GM10248 (cell line): ENCODE measurements at regions not wholly inside any gene's neighbourhood (a gene's known extent, or its start where the extent isn't known, plus 50 kb on each side); places are given as distances from the start of the nearest gene placed in this dataset.

ENCODE experiments used
- CTCF ChIA-PET: fragments of 300-600 bp; sonication (Branson Sonifier 250); formaldehyde crosslinking; extraction: SDS; loops from one replicate; lab custom pipeline; 2021; ENCODE audit warnings: antibody characterized with exemption; lab: Yijun Ruan, JAX
- POLR2A ChIA-PET: fragments of 350-650 bp; sonication (Branson Sonifier 250); formaldehyde crosslinking; extraction: SDS; loops from one replicate; lab custom pipeline; 2020; ENCODE audit warnings: antibody characterized with exemption; lab: Yijun Ruan, JAX
- DNase-seq: peaks from one replicate; pipeline ENCODE4 v3.0.0; 2012; ENCODE audit errors: extremely low spot score
- CTCF ChIP-seq: IDR thresholded peaks from 2 replicates; pipeline ENCODE4 v1.5.1; 2012; ENCODE audit warnings: mild to moderate bottlenecking, low read depth; ENCODE audit errors: extremely low read depth, missing control alignments, control extremely low read depth

GRCh38 chr3:127040216-127040615, 57.3 kb downstream of the PLXNA1 start:
- POLR2A ChIA-PET = no interaction called here
- CTCF ChIA-PET = no interaction called here
- no peak for TF ChIP-seq CTCF
- DNase-seq = no peak

- CTCF ChIA-PET = no interaction called here
- no peak for TF ChIP-seq CTCF
- no peak for DNase-seq
- POLR2A ChIA-PET = no interaction called here
These were observed 58.4 kb downstream of the PLXNA1 start for GRCh38 chr3:127041264-127041820.

GRCh38 chr3:127041933-127042332, 59.0 kb downstream of the PLXNA1 start:
- DNase-seq = no peak
- POLR2A ChIA-PET = no interaction called here
- TF ChIP-seq CTCF = no peak
- CTCF ChIA-PET = no interaction called here

- no peak for DNase-seq
- CTCF ChIA-PET = no interaction called here
- POLR2A ChIA-PET = no interaction called here
- no peak for TF ChIP-seq CTCF
These were observed 59.7 kb downstream of the PLXNA1 start for GRCh38 chr3:127042634-127043033.

GRCh38 chr3:127043041-127043641, 60.2 kb downstream of the PLXNA1 start:
- no peak for TF ChIP-seq CTCF

GRCh38 chr3:127043731-127044510, 61.0 kb downstream of the PLXNA1 start:
- no peak for DNase-seq
- CTCF ChIA-PET = interaction anchor here (1.1 kb wide), 1 partner anchor 25 kb away, joined by 3 read pairs; no protein-coding TSS in a partner anchor
- POLR2A ChIA-PET = no interaction called here
- TF ChIP-seq CTCF = no peak

More at GRCh38 chr3:127043041-127043641, 60.2 kb downstream of the PLXNA1 start:
- DNase-seq = no peak
- CTCF ChIA-PET = no interaction called here
- POLR2A ChIA-PET = no interaction called here
